Spleen (tissue), 7 donors: ENCODE measurements at regions not wholly inside any gene's neighbourhood (a gene's known extent, or its start where the extent isn't known, plus 50 kb on each side); places are given as distances from the start of the nearest gene placed in this dataset.

Experiments used
- CTCF ChIP-seq, 11 experiments: fragments of 200-600 bp in 7 of 11; fragments of 450-650 bp in 4 of 11; sonication (generic) in 4 of 11; IDR thresholded peaks in 8 of 11; conservative IDR thresholded peaks in 3 of 11; 1 replicate in 7 of 11; 2 replicates in 4 of 11; pipeline versions ENCODE4 v1.4.0 to v1.8.0; 2016 to 2021; ENCODE audit warnings: antibody characterized with exemption in 11 of 11, inconsistent platforms in 4 of 11, mild to moderate bottlenecking in 1 of 11
- POLR2A ChIP-seq, 3 donors: fragments of 450-650 bp; IDR thresholded peaks; one replicate each; pipeline ENCODE4 v1.5.1; 2017; ENCODE audit warnings: antibody characterized with exemption in 3 of 3, mild to moderate bottlenecking in 1 of 3
- donor health status: DM: no; HTN: no; CAD: no; lungs with moderate emphysema.
- donor health status: DM: no; HTN: no; CAD: no.
- donor health status: DM: no; HTN: no; CAD: no.

GRCh38 chrX:46015653-46016052 is 529.6 kb downstream of the ZNF674 start:
- no peak for TF ChIP-seq CTCF (IDR thresholded peaks at IDR 0.05 in 8 of 11, conservative IDR thresholded peaks at IDR 0.05 in 3 of 11)
- TF ChIP-seq POLR2A (IDR thresholded peaks at IDR 0.05), result no peak
